NCI-H2081 treated with DMSO at 0.1 percent for 48 hours (cell line): ENCODE measurements at regions not wholly inside any gene's neighbourhood (a gene's known extent, or its start where the extent isn't known, plus 50 kb on each side); places are given as distances from the start of the nearest gene placed in this dataset.
"Not testable (repeated sequence)": the region's sequence is repeated elsewhere in the genome, so short reads cannot be mapped to it uniquely, and the experiment has no call there.

Experiments used
- DNase-seq: peaks from one replicate; lab custom pipeline; 2025; lab: John Stamatoyannopoulos, UW

GRCh38 chr7:52260046-52260665 lies 775.3 kb upstream of the POM121L12 start:
- no peak for DNase-seq

GRCh38 chr7:52257890-52258289 lies 777.5 kb upstream of the POM121L12 start:
- no peak for DNase-seq

GRCh38 chr7:52254396-52255010 lies 780.9 kb upstream of the POM121L12 start:
- no peak for DNase-seq

- no peak for DNase-seq
Measured at GRCh38 chr7:52253953-52254352, 781.5 kb upstream of the POM121L12 start.

- DNase-seq, result no peak
Measured at GRCh38 chr7:52249741-52250140, 785.7 kb upstream of the POM121L12 start.

GRCh38 chr7:52247518-52247917 lies 787.9 kb upstream of the POM121L12 start:
- no peak for DNase-seq

GRCh38 chr7:52243685-52244084 lies 791.7 kb upstream of the POM121L12 start:
- DNase-seq, result no peak

- no peak for DNase-seq
Measured at GRCh38 chr7:52233248-52233647, 802.2 kb upstream of the POM121L12 start.

GRCh38 chr7:52211930-52212329 lies 823.5 kb upstream of the POM121L12 start:
- no peak for DNase-seq

GRCh38 chr7:52209614-52210013 lies 825.8 kb upstream of the POM121L12 start:
- DNase-seq, result no peak

GRCh38 chr7:52197221-52197620 lies 838.2 kb upstream of the POM121L12 start:
- DNase-seq, result no peak

GRCh38 chr7:52195664-52196063 lies 839.8 kb upstream of the POM121L12 start:
- no peak for DNase-seq

GRCh38 chr7:52189153-52189778 lies 846.2 kb upstream of the POM121L12 start:
- DNase-seq, result no peak

GRCh38 chr7:52184006-52184703 lies 851.3 kb upstream of the POM121L12 start:
- no peak for DNase-seq

GRCh38 chr7:52179934-52180333 lies 855.5 kb upstream of the POM121L12 start:
- no peak for DNase-seq

GRCh38 chr7:52168085-52168484 lies 851.5 kb upstream of the COBL start:
- DNase-seq, result no peak

GRCh38 chr7:52163311-52163710 lies 846.7 kb upstream of the COBL start:
- DNase-seq, result no peak

GRCh38 chr7:52161483-52161882 lies 844.9 kb upstream of the COBL start:
- DNase-seq, result no peak

GRCh38 chr7:52159421-52159820 lies 842.8 kb upstream of the COBL start:
- DNase-seq, result not testable (repeated sequence)

GRCh38 chr7:52154382-52154781 lies 837.8 kb upstream of the COBL start:
- no peak for DNase-seq

GRCh38 chr7:52151559-52151958 lies 835.0 kb upstream of the COBL start:
- DNase-seq, result no peak

- DNase-seq, result no peak
Measured at GRCh38 chr7:52150952-52151351, 834.3 kb upstream of the COBL start.
